ENCODE measurements at regions not wholly inside any gene's neighbourhood (a gene's known extent, or its start where the extent isn't known, plus 50 kb on each side); places are given as distances from the start of the nearest gene placed in this dataset.
"Not testable (repeated sequence)": the region's sequence is repeated elsewhere in the genome, so short reads cannot be mapped to it uniquely, and the experiment has no call there.

- DNase-seq (ENCODE audit: low spot score): no peak
Measured at GRCh38 chr7:116340943-116341907, 130.9 kb downstream of the TES start.

DNA sequence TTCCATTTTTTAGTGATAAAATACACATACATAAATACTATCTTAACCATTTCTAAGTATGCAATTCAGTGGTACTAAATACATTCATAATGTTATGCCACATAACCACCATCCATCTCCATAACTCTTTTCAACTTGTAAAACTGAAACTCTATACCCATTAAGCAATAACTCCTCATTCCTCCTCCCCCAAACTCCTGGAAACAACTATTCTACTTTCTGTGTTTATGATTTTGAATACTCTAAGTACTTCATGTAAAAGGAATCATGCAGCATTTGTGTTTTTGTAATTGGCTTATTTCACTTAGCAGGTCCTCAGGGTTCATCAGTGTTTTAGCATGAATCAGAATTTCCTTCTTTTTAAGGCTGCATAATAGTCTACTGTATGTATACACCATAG is 131.8 kb downstream of the TES start:
- DNase-seq (ENCODE audit: low spot score): no peak

GRCh38 chr7:116347151-116347832 is 137.0 kb downstream of the TES start:
- no peak for DNase-seq (ENCODE audit: low spot score)

GRCh38 chr7:116348346-116348745 is 138.0 kb downstream of the TES start:
- DNase-seq (ENCODE audit: low spot score): no peak

DNA sequence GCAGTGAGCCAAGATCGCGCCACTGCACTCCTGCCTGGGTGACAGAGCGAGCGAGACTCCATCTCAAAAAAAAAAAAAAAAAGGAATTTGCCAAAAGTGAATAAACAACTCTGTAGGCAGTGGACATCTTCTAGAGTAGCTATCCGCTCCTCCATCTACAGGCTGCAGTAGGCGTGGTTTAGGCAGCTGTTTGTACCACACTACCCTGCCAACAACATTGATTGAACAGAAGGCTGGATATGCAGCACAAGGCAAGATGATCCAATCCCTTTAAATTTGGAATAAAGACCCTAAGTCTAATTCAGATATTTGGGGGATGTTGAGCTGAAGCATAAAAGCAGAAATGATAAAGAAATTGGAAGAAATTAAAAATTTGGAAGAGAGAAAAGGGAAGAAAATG is 141.6 kb downstream of the TES start:
- no peak for DNase-seq (ENCODE audit: low spot score)

DNA sequence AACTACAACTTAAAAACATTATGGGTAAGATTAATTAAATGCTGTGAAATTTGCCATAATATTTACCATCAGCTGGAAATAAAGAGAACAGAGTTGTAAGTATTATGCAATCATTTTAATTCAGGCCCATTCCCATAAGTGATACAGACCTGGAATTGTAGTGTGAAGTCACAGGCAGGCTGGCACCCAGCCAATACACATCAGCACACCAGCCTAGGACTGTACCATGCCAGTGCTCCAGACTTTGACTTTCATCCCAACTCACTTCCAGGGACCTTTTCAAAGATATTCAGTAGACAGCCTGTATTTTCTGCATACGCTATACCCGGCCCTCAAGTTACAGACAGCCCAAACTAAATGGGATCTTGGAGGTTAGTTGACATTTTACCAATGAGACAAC is 143.3 kb downstream of the TES start:
- peak; percentile 51 for DNase-seq (ENCODE audit: low spot score)

- DNase-seq (ENCODE audit: low spot score): no peak
Measured at GRCh38 chr7:116354171-116354545, 143.8 kb downstream of the TES start.

DNA sequence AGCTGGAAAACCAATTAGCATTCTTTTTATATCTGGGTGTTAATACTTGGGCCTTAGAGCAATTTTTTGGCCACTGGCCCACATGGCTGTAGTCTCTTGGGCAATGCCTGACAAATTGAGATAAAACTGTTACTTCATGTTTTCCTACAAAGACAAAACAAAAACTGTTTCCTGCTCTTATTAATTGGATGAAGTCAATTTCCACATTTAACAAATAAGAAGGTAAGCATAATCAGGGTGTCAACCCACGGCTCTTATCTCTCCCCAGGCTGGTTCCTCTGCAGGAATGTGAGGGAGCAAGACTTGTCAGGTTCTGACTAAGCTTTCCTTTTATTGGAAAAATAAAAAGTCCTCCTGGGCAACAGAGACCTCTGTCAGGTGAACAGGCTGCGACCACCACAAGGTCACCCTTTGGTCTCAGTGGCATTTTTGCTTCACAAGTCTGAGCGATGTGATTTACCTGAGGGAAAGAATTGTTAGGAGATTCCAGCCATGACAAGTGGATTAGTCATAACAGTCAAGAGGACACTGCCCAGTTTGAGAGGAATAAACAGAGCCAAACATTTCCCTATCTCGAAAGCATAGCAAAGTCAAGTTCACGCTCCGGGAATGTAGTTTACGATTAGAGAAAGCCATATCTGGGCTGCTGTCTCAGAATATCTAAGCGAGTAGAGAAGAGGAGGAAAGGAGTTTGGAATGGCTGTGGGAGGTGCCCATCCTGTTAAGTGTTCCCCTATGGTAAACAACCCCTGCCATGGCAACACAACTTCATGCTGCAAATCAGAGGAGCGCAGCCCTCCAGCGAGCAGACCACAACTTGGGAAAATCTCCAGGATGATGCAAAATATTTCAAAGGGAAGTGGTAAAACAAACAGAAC is 144.4 kb downstream of the TES start:
- DNase-seq (ENCODE audit: low spot score): peak; percentile 96

DNA sequence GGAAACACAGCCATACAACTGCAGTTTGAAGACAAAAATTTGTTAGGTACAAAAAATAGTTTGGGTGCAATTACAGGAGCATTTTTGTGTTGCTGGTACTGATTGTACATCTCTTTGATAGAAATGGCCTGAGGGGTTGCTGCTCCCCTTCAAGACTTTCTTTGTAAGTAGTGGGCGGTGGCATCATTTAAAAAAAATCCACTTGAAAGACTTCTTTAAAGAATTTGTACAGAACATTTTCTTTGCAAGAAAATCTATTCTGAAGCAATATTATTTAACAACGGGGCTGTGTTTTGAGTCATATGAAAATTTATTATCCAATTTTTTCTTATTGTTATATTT is 144.1 kb upstream of the CAV2 start:
- no peak for DNase-seq (ENCODE audit: low spot score)

GRCh38 chr7:116356333-116356965 is 143.1 kb upstream of the CAV2 start:
- DNase-seq (ENCODE audit: low spot score): no peak

DNA sequence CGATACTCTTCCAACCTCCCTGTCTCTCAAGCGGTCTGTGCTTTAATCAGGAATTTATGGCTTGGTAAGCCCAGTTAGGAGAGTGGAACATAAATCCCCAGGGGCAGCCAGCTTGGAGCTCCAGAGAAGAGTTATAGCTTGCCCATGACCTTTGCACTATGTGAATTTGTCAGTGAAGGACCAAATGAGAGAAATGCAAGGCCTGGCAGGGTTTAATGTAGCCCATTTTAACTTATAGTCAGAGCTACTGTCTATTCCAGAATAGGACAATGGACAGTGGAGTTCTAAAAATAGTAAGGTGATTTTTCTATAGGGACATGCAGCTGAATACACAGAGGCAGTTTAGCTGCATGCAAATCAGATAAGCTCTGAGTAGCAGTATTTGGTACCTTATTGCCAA is 142.6 kb upstream of the CAV2 start:
- peak; percentile 37 for DNase-seq (ENCODE audit: low spot score)

GRCh38 chr7:116357781-116358670 is 141.5 kb upstream of the CAV2 start:
- DNase-seq (ENCODE audit: low spot score): no peak

DNA sequence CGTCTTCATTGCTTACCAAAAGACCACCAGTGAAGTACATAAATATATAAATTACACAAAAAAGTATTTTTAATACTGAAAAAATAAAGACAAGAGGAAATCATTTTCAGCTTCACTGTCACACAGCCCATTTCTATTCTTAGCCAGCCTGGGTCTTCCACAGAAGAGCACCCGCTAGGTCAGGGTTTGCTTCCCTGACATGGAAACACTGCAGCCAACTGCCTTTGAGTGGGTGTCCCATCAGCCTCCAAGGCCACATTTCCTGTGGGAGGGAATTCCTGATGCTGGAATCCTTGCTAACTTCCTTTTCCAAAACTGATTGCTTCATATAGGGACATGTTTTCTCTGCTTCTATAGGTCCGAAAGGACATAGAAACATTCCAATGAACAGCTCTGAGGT is 137.8 kb upstream of the CAV2 start:
- no peak for DNase-seq (ENCODE audit: low spot score)

GRCh38 chr7:116363637-116364432 is 135.7 kb upstream of the CAV2 start:
- DNase-seq (ENCODE audit: low spot score): no peak

DNA sequence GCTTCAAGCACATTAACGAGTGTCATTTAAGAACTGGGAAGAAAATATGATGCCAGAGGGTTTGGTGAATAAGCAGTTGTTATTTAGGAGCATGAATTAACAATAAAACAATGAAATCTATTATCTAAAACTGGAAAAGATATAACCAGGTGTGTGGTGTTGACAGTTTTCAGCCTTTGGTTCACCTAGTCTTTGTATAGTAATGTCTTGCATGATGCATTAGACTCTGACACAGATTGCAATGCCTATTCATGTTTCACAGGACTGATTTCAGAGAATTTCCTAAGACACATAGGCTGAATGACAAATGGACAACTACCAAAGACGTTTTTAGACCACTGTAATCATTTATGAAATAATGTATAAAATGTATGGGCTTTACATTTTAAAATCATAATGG is 135.1 kb upstream of the CAV2 start:
- no peak for DNase-seq (ENCODE audit: low spot score)

- DNase-seq (ENCODE audit: low spot score): no peak
Measured at GRCh38 chr7:116365797-116366196, 133.7 kb upstream of the CAV2 start.

DNA sequence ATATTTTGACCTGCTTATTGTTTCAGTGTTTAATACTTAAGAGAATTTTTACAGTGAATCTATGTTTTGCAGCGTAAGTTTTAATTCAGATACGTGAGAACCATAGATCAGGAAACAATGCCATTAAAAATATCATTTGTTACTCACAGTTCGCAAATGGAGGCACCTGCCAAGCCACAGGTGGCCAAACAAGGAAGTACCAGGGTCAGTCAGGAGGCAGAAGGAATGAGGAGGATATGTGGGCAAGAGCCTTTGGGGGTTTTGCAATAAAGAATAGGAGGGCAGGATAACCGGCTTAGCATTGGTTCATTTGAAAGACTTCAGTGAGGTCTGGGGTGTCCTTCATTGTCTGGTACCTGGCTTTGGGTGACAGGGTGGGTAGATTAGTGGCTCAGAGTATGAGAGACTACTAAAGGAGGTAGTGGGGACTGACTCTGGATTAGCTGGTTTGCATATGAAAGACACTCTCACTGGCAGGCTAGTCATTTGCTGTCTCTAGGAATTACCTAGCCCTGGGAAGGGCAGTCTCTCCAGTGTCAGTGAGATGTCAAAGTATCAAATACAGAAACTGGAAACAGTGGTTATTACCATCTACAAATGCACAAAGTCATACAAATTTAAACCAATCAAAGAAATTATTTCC is 132.2 kb upstream of the CAV2 start:
- no peak for DNase-seq (ENCODE audit: low spot score)

- no peak for DNase-seq (ENCODE audit: low spot score)
Measured at GRCh38 chr7:116368965-116369364, 130.6 kb upstream of the CAV2 start.

GRCh38 chr7:116371536-116371935 is 128.0 kb upstream of the CAV2 start:
- DNase-seq (ENCODE audit: low spot score): not testable (repeated sequence)

DNA sequence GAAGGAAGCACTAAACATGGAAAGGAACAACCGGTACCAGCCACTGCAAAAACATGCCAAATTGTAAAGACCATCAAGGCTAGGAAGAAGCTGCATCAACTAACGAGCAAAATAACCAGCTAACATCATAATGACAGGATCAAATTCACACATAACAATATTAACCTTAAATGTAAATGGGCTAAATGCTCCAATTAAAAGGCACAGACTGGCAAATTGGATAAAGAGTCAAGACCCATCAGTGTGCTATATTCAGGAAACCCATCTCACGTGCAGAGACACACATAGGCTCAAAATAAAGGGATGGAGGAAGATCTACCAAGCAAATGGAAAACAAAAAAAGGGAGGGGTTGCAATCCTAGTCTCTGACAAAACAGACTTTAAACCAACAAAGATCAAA is 126.3 kb upstream of the CAV2 start:
- DNase-seq (ENCODE audit: low spot score): not testable (repeated sequence)

All from LoVo (cell line).